GM18951 (cell line): ENCODE measurements at regions not wholly inside any gene's neighbourhood (a gene's known extent, or its start where the extent isn't known, plus 50 kb on each side); places are given as distances from the start of the nearest gene placed in this dataset.
"Not testable (repeated sequence)": the region's sequence is repeated elsewhere in the genome, so short reads cannot be mapped to it uniquely, and the experiment has no call there.

ENCODE experiments used
- POLR2A ChIP-seq: IDR thresholded peaks from 4 replicates; pipeline ENCODE4 v1.6.1; 2011; ENCODE audit warnings: mild to moderate bottlenecking; ENCODE audit not compliant: insufficient read length, insufficient read depth; ENCODE audit errors: extremely low read depth
- in situ Hi-C: fragments of 300-500 bp; cut with MboI; formaldehyde crosslinking; loops from one replicate; pipeline ENCODE4 v1.12.0; 2022; ENCODE audit warnings: low sequenced_read_pairs, mixed read lengths, inconsistent platforms; ENCODE audit not compliant: unreplicated experiment

GRCh38 chr6:168937054-168937453 lies 316.6 kb downstream of the THBS2 start:
- in situ Hi-C loops: no loop called here
- TF ChIP-seq POLR2A: no peak

- TF ChIP-seq POLR2A: no peak
- in situ Hi-C loops: no loop called here
These were observed 318.0 kb downstream of the THBS2 start for GRCh38 chr6:168935628-168936010.

GRCh38 chr6:168934660-168935627 lies 318.7 kb downstream of the THBS2 start:
- in situ Hi-C loops: no loop called here
- TF ChIP-seq POLR2A: no peak

- in situ Hi-C loops: not testable (repeated sequence)
These were observed 321.5 kb downstream of the THBS2 start for GRCh38 chr6:168932171-168932570.

GRCh38 chr6:168931072-168931471 lies 322.6 kb downstream of the THBS2 start:
- in situ Hi-C loops: not testable (repeated sequence)

- in situ Hi-C loops: no loop called here
- TF ChIP-seq POLR2A: no peak
These were observed 323.7 kb downstream of the THBS2 start for GRCh38 chr6:168929871-168930450.

GRCh38 chr6:168928012-168928411 lies 325.6 kb downstream of the THBS2 start:
- TF ChIP-seq POLR2A: no peak
- in situ Hi-C loops: no loop called here

- in situ Hi-C loops: no loop called here
- TF ChIP-seq POLR2A: no peak
These were observed 326.6 kb downstream of the THBS2 start for GRCh38 chr6:168927026-168927425.

GRCh38 chr6:168926306-168926705 lies 327.3 kb downstream of the THBS2 start:
- in situ Hi-C loops: no loop called here
- no peak for TF ChIP-seq POLR2A

GRCh38 chr6:168925671-168926070 lies 328.0 kb downstream of the THBS2 start:
- in situ Hi-C loops: no loop called here
- TF ChIP-seq POLR2A: no peak

- TF ChIP-seq POLR2A: no peak
- in situ Hi-C loops: no loop called here
These were observed 330.5 kb downstream of the THBS2 start for GRCh38 chr6:168923171-168923570.

GRCh38 chr6:168922436-168922835 lies 331.2 kb downstream of the THBS2 start:
- TF ChIP-seq POLR2A: no peak
- in situ Hi-C loops: no loop called here

GRCh38 chr6:168920289-168920688 lies 333.4 kb downstream of the THBS2 start:
- TF ChIP-seq POLR2A: no peak
- in situ Hi-C loops: no loop called here

- TF ChIP-seq POLR2A: no peak
- in situ Hi-C loops: no loop called here
These were observed 334.0 kb downstream of the THBS2 start for GRCh38 chr6:168919470-168920179.
